ENCODE measurements at regions not wholly inside any gene's neighbourhood (a gene's known extent, or its start where the extent isn't known, plus 50 kb on each side); places are given as distances from the start of the nearest gene placed in this dataset.
"Not testable (repeated sequence)": the region's sequence is repeated elsewhere in the genome, so short reads cannot be mapped to it uniquely, and the experiment has no call there.

- DNase-seq, result peak; percentile 75
Observed at GRCh38 chr10:45514291-45515270, 140.6 kb downstream of the ALOX5 start.

- no peak for DNase-seq
Observed at GRCh38 chr10:45513551-45513950, 139.5 kb downstream of the ALOX5 start.

- DNase-seq, result not testable (repeated sequence)
Observed at GRCh38 chr10:45511926-45512325, 137.9 kb downstream of the ALOX5 start.

GRCh38 chr10:45509491-45509890 is 135.5 kb downstream of the ALOX5 start:
- no peak for DNase-seq

GRCh38 chr10:45505311-45505710 is 131.3 kb downstream of the ALOX5 start:
- DNase-seq, result peak; percentile 46

- DNase-seq, result no peak
Observed at GRCh38 chr10:45502458-45502857, 128.4 kb downstream of the ALOX5 start.

GRCh38 chr10:45501791-45502190 is 127.8 kb downstream of the ALOX5 start:
- DNase-seq, result no peak

- no peak for DNase-seq
Observed at GRCh38 chr10:45500798-45501197, 126.8 kb downstream of the ALOX5 start.

GRCh38 chr10:45500304-45500703 is 126.3 kb downstream of the ALOX5 start:
- no peak for DNase-seq

- no peak for DNase-seq
Observed at GRCh38 chr10:45495438-45496152, 121.6 kb downstream of the ALOX5 start.

Measured in NCI-H1105 treated with DMSO at 0.1 percent for 48 hours (cell line).